DMS53 (cell line): ENCODE measurements at regions not wholly inside any gene's neighbourhood (a gene's known extent, or its start where the extent isn't known, plus 50 kb on each side); places are given as distances from the start of the nearest gene placed in this dataset.
A peak's percentile ranks its signal among the peaks of the same experiment; 100 is the strongest.

ENCODE experiments used
- DNase-seq: peaks from one replicate; lab custom pipeline; 2025; lab: John Stamatoyannopoulos, UW

GRCh38 chr2:59322870-59323269 is 1081.7 kb upstream of the FANCL start:
- no peak for DNase-seq

- DNase-seq: no peak
Measured at GRCh38 chr2:59322005-59322404, 1080.9 kb upstream of the FANCL start.

DNA sequence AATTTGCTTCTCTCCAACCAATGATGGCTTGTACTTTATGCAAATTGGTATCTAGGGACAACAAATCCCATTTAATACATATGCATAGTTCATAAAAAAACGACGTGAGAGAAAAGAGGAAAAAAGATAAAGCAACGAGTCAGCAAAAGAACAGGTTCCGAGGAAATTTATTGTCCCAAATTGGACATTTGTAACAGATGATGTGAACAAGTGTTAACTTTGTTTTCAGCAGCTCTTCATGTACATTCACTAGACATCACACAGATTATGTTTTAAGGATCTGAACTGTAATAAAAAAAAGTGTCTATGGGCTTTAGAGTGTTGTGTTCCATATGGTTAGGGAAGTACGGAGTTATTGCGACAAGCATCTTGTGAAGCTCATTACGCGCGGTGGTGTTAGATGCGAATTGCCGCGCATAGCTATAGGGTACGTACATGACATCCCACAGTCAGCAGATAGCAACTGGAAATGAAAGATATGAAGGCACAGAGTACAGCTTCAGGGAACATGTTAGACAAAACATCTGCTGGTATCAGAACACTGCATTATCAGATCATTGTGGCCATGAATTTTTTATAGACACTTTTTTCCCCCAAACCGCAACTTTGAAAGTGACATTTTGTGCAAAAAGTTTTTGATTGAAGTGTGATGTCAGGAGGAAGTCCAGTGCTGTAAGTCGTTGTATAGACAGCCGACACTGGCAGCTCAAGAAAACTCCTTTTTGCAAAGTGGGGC is 1073.1 kb upstream of the FANCL start:
- DNase-seq: peak; percentile 5

GRCh38 chr2:59312967-59313940 is 1072.1 kb upstream of the FANCL start:
- DNase-seq: peak; percentile 71

GRCh38 chr2:59312029-59312428 is 1070.9 kb upstream of the FANCL start:
- no peak for DNase-seq

- peak; percentile 19 for DNase-seq
Measured at GRCh38 chr2:59308108-59308507, 1067.0 kb upstream of the FANCL start.

DNA sequence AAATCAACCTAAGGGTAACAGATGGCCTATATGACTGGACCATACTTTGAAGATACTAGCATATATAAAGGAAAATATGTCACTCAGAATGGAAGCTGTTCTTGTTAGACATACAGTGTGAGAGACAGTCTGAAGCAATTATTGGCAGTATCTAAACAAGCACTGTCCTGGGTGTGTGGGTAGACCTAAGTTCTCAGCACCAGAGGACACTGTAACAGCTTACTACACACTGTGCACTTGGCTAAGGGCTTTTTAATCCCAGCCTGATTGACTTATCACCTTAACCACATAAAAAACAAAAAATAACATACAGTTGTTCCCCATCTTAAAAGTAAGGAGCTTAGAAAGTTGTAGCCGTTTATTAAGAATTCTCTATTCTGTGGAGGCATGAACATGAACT is 1066.1 kb upstream of the FANCL start:
- DNase-seq: no peak

DNA sequence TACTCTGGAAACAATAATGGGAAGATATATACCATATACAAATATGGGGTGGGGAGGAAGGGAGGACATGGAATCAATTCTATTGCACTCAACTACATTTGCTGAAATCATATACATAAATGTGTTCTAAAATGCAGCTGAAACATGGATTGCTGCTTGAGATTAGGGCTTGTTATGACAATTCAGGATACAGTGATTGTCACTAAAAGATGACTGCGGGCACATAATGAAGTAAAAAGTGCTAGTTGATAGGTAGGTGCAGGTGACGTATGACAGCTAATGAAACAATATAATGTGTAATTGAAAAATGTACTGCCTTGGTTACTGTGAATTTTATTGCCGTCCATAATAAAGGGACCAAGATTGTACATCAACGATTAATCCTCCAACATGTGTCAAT is 1062.1 kb upstream of the FANCL start:
- no peak for DNase-seq

- DNase-seq: no peak
Measured at GRCh38 chr2:59302683-59303082, 1061.6 kb upstream of the FANCL start.

DNA sequence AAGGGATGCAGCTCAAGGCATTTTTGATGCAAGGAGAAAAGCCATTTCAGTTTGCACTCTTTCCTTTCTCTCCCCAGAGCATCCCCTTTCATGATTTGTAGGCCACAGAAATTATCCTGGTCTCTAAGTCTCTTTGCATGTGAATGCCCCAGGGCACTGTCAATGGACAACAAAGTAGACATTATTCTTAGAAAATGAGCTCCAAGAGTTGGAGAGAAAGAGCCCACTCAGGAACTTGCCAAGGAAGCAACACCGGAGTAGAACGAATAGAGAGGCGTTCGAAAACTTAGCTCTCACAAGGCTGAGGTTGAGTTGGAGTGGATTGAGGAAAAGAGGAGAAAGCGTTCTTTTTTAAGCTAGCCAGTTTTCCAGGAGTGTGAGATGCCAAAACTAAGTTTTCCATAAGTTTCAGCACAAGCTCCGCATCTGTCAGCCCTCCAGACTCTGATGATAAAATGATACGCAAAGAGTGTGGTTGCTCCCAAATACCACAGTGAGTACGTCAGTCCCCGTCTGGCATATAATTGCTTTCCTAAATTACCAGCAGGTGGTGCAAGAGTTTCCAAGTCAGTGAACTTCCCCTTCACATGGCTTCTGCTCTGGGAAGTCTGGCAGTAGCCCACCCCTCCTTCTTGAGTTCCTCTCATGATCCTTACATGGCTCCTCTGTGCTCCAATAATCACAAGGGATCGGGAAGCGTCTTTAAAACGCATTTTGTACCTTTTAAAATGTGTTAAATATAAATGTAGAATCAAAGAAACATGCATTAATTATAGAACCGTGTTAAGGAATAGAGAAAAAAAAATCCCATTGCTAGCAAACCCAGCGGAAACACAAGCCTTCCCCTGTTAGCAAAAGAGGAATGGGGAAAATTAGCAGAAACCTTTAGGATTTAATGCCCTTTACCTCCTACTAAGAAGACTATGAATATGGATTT is 1060.6 kb upstream of the FANCL start:
- peak; percentile 79 for DNase-seq

DNA sequence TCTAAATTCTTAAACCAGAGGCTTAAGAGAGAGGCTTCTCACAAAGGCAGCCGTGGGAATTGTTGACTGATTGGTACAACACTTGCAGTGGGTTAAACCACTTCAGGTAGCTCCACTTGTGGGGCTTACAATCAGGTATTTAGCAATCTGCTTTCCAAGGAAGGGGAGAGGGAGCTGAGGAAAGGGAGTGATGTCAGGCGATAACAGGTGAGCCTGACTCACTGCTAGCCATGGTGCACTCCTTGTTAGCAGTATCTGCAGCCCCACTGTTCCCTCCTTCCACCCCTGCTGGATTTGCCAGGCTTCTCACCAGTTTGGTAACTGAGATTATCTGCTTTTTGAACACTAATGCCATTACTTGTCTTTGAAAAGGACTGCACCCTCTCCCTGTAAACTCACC is 1056.7 kb upstream of the FANCL start:
- DNase-seq: no peak

GRCh38 chr2:59296279-59296678 is 1055.2 kb upstream of the FANCL start:
- DNase-seq: peak; percentile 10

- no peak for DNase-seq
Measured at GRCh38 chr2:59295524-59296162, 1054.5 kb upstream of the FANCL start.

DNA sequence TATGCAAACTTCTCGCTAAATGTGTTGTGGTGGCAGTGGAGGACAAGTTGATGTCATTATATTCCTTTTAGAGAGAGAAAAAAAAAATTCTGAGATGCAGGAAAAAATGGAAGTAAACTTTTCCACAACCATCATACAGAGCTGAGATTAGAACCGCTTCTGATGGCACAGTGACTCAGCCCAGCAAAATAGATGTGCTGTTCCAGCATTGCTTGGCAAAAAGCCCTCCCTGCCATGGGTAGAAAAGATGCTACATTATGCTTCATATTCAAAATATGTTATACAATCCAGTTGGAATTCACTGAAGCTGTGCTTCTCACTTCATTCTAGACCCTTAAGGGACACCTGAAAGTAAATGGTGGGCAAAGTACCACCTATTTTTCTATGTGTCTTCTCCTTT is 1047.6 kb upstream of the FANCL start:
- no peak for DNase-seq

DNA sequence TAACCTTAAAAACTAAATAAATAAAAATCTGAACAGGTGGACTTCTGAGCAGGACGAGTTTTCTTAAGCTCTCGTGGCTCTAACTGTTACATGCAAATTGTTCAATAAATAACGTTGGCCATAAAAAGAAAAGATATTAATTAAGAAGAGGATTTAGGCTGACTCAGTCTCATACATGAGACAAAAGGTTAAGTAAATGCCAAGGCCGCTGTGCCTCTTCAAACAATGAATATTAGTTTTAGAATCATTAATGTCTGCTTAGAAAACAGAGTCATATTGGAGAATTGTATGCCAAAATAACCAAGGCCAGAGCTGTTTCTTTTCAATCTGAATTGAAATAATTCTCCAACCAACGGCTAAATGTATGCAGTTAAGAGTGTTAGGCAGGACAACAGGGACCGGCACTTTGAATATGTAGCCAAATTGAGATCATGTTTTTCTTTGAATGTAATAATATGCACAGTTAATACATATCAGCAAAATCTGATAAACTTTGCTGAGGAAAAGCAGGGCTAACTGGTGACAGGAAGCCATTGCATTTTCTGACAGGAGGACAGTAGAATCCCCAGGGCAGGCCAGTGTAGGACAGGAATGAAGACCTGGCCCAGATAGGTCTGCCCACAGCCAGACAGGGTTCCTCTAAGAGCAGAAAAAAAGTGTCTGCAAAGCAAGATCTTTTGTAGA is 1041.4 kb upstream of the FANCL start:
- no peak for DNase-seq

- DNase-seq: no peak
Measured at GRCh38 chr2:59277671-59278070, 1036.5 kb upstream of the FANCL start.

- DNase-seq: no peak
Measured at GRCh38 chr2:59276917-59277316, 1035.8 kb upstream of the FANCL start.

DNA sequence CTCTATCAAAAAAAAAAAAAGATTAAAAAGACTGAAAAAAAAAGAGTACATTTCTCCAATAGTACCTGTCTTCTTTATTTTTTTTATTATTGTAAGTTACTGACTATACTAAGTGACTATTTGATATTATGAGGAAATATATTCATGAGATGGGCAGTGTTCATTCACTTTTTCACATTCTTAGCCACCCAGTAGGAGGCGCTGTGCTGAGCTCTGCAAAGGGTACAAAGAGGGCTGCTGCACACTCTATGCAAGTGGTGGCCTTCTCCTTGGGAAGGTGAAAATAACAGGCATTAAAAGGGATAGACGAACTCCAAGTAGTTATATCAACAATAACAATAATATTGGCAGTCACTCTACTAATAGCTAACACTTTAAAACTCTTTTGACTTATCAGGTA is 1034.9 kb upstream of the FANCL start:
- DNase-seq: peak; percentile 27

- DNase-seq: no peak
Measured at GRCh38 chr2:59266453-59266852, 1025.3 kb upstream of the FANCL start.

DNA sequence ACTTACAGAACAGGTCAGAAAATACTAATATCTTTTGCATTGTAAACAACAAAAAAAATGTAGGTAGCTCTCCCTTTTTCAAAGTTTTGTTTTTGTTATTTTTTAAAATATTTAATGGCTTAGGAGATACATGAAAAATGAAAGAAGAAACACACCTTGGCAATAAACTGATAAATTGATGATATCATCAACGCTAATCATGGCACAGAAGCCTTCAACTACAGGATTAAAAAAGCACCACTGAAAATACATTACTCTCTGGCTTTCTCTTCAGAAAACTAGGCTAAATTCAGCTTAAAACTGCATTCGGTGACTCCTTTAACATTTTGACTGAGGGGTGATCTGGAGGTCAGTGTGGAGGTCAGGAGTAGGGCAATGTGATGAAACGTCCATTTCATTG is 1018.8 kb upstream of the FANCL start:
- DNase-seq: no peak

DNA sequence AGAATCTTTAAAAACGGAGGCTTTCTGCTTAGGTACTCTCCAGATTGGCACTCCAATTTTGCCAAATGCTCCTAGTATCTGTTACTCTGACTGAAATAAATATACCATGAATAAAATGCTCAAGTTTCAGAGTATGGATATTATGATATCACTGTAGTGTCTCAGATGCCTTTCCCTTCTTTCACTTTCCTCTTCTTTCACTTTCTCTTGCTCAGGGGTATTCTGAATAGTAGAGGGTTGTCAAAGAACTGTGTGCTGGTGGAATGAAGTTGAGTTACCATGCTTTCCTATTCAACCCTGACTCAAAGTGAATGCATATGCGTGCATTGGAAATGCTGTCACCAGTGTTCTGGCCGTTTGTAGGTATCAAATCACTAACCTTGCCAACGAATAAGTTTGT is 1015.2 kb upstream of the FANCL start:
- no peak for DNase-seq
